BE2C (cell line): ENCODE measurements at regions not wholly inside any gene's neighbourhood (a gene's known extent, or its start where the extent isn't known, plus 50 kb on each side); places are given as distances from the start of the nearest gene placed in this dataset.
"Not testable (repeated sequence)": the region's sequence is repeated elsewhere in the genome, so short reads cannot be mapped to it uniquely, and the experiment has no call there.

ENCODE experiments used
- DNase-seq: peaks from one replicate; pipeline ENCODE4 v3.0.0-alpha.2; 2020
- H3K27me3 ChIP-seq: fragments of 250-450 bp; sonication (Bioruptor Pico); 2 replicates; pipeline ENCODE4 v1.5.1; 2020; ENCODE audit warnings: mild to moderate bottlenecking
- H3K36me3 ChIP-seq: fragments of 250-450 bp; sonication (Bioruptor Pico); 2 replicates; pipeline ENCODE4 v1.5.1; 2020; ENCODE audit warnings: mild to moderate bottlenecking
- H3K4me1 ChIP-seq: fragments of 250-450 bp; sonication (Bioruptor Pico); 2 replicates; pipeline ENCODE4 v1.5.1; 2020
- H3K4me3 ChIP-seq: 2 replicates; pipeline ENCODE4 v1.5.1; 2011; ENCODE audit warnings: low read depth, low read length
- H3K9me3 ChIP-seq: fragments of 250-450 bp; sonication (Bioruptor Pico); 2 replicates; pipeline ENCODE4 v1.5.1; 2020
- CTCF ChIP-seq: IDR thresholded peaks from 2 replicates; pipeline ENCODE4 v1.5.1; 2012; ENCODE audit warnings: mild to moderate bottlenecking, low read depth, low read length

DNA sequence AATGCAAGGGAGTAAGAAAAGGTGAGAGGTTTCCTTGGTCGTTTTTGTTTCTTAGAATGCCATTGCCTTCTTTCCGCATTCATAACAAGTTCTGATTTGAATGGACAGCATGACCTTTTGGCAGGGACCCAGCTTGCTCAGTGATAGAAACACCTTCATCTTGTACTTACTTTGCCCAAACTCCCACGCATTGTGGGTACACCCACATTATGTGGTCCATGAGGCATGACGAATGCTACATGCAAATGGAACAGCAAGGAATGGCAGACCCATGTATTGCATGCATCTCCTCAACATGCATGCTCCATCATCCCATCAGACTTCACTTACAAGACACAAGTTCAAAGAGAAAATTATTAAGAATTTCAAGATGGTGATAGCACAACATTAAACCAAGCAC lies 102.8 kb downstream of the CDC7 start:
- Histone ChIP-seq H3K4me3 (no peak overlapping the region), H3K27me3 (no peaks in the 10 kb centered on the region), H3K4me1 (no peaks in the 10 kb centered on the region), H3K9me3 (no peaks in the 10 kb centered on the region), H3K36me3 (no peaks in the 10 kb centered on the region)
- no peak for TF ChIP-seq CTCF
- DNase-seq, result no peak

- H3K9me3 ChIP-seq, result no peaks in the 10 kb centered on the region
- no peak for TF ChIP-seq CTCF
- no peaks in the 10 kb centered on the region for H3K4me1 ChIP-seq
- no peaks in the 10 kb centered on the region for H3K36me3 ChIP-seq
- H3K4me3 ChIP-seq, result no peak overlapping the region
- DNase-seq, result no peak
- H3K27me3 ChIP-seq, result no peaks in the 10 kb centered on the region
These were observed 104.0 kb downstream of the CDC7 start for GRCh38 chr1:91604632-91605031.

GRCh38 chr1:91605566-91605965 lies 104.9 kb downstream of the CDC7 start:
- no peak overlapping the region for H3K4me3 ChIP-seq
- no peaks in the 10 kb centered on the region for H3K27me3 ChIP-seq
- no peak for TF ChIP-seq CTCF
- H3K36me3 ChIP-seq, result no peaks in the 10 kb centered on the region
- no peak for DNase-seq
- no peaks in the 10 kb centered on the region for H3K9me3 ChIP-seq
- H3K4me1 ChIP-seq, result no peaks in the 10 kb centered on the region

DNA sequence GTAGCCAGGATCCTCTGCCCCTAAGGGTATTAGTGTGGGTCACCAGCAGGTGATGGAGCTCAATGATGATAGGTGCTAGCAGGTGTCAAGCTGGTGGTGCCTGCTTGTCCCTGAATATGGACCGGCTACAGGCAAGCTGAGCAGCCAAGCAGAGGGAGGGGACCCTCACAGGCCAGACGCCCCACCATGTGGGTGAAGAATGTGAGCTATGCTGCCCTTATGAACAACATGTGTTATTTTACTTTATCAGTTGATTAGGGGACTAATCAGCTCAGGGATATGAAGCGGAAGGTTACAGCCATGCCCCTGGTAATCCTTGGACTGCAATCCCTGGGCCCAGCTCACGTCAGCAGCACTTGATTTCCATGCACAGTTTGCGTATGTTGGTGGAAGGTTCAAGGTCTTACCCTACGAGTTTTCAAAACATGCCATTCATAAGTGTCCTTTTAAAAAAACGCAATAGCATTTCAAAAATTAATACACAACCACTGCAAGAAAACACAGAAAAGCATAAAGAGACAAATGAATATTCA lies 106.0 kb downstream of the CDC7 start:
- Histone ChIP-seq H3K36me3 (no peaks in the 10 kb centered on the region), H3K27me3 (no peaks in the 10 kb centered on the region), H3K4me3 (no peak overlapping the region), H3K4me1 (no peaks in the 10 kb centered on the region), H3K9me3 (no peaks in the 10 kb centered on the region)
- DNase-seq, result no peak
- no peak for TF ChIP-seq CTCF

DNA sequence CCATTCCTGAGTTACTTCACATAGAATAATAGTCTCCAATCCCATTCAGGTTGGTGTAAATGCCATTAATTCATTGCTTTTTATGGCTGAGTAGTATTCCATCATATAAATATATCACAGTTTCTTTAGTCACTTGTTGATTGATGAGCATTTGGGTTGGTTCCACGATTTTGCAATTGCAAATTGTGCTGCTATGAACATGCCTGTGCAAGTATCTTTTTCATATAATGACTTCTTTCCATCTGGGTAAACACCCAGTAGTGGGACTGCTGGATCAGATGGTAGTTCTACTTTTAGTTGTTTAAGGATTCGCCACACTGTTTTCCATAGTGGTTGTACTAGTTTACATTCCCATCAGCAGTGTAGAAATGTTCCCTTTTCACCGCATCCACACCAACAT lies 107.0 kb downstream of the CDC7 start:
- H3K36me3 ChIP-seq, H3K4me3 ChIP-seq, H3K27me3 ChIP-seq, DNase-seq, H3K4me1 ChIP-seq, H3K9me3 ChIP-seq: not testable (repeated sequence)

DNA sequence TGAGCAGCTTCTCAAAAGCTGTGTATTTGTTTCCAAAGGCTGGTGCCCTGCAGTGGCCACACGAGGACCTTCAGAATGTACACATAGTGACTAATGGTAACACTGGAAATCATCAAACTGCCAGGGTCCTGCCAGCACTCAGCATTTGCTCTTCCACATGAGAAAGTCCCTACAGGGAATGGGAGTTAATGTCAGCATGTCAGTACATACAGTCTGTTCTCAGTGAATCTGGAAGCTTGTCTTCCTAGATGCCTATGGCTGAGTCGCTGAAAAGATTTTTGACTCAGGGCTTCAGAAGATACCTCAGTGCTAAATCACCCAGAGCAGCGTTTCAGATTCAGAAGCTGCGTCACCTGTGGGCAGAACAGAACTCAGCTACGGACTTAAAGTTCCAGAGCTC lies 108.2 kb downstream of the CDC7 start:
- Histone ChIP-seq H3K4me3 (no peak overlapping the region), H3K36me3 (no peaks in the 10 kb centered on the region), H3K4me1 (no peaks in the 10 kb centered on the region), H3K27me3 (no peaks in the 10 kb centered on the region), H3K9me3 (no peaks in the 10 kb centered on the region)
- no peak for TF ChIP-seq CTCF
- DNase-seq, result no peak

DNA sequence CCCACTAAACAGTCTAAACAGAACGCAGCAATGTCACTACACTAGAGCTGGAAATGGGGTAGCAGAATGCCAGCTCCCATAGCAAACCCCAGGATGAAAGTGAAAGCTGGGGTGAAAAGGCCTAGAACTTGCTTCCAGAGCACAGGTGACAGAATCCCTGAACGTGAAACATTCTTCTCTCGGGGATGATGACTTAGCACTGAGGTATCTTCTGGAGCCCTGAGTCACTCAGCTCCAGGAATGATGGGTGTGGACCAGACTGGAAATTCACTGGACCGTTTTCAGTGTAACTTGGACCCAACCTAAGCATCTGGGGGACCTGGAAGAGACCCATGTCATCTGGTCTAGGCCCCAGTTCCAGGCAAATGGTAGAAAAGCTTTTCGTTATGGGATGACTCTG lies 108.9 kb downstream of the CDC7 start:
- H3K4me3 ChIP-seq, result no peak overlapping the region
- H3K4me1 ChIP-seq, result no peaks in the 10 kb centered on the region
- no peak for DNase-seq
- H3K9me3 ChIP-seq, result no peaks in the 10 kb centered on the region
- no peak for TF ChIP-seq CTCF
- H3K36me3 ChIP-seq, result no peaks in the 10 kb centered on the region
- no peaks in the 10 kb centered on the region for H3K27me3 ChIP-seq
